Activated naive CD8-positive, alpha-beta T cell treated with anti-CD3 and anti-CD28 coated beads, Interleukin-2, amount 10 ng/mL, durations not matched to agents 7 days and 5 days (primary cell): ENCODE measurements at regions not wholly inside any gene's neighbourhood (a gene's known extent, or its start where the extent isn't known, plus 50 kb on each side); places are given as distances from the start of the nearest gene placed in this dataset.
"Not testable (repeated sequence)": the region's sequence is repeated elsewhere in the genome, so short reads cannot be mapped to it uniquely, and the experiment has no call there.

Source experiments
- ATAC-seq: fragments of 150-1000 bp; cut with Tn5 transposase; one replicate; pipeline ENCODE4 v1.10.0; 2021; ENCODE audit warnings: low read depth, moderate library complexity
- POLR2A ChIA-PET: fragments of 350-600 bp; sonication (Branson Sonifier 250); formaldehyde crosslinking; loops from one replicate; lab custom pipeline; 2021; ENCODE audit warnings: antibody characterized with exemption; lab: Charles Lee
- DNase-seq: peaks from one replicate; pipeline ENCODE4 v3.0.0; 2021
- H3K27ac Mint-ChIP-seq: one replicate; pipeline ENCODE4 v1.8.0; 2022; ENCODE audit warnings: mild to moderate bottlenecking, mixed read lengths
- H3K27me3 Mint-ChIP-seq: one replicate; pipeline ENCODE4 v1.8.0; 2022; ENCODE audit warnings: mild to moderate bottlenecking, moderate library complexity, mixed read lengths
- H3K36me3 Mint-ChIP-seq: one replicate; pipeline ENCODE4 v1.8.0; 2021; ENCODE audit warnings: mild to moderate bottlenecking, mixed read lengths
- H3K4me1 Mint-ChIP-seq: one replicate; pipeline ENCODE4 v1.8.0; 2021; ENCODE audit warnings: mixed read lengths
- H3K4me3 Mint-ChIP-seq: one replicate; pipeline ENCODE4 v1.8.0; 2022; ENCODE audit warnings: mild to moderate bottlenecking, moderate library complexity, mixed read lengths
- H3K9me3 Mint-ChIP-seq: one replicate; pipeline ENCODE4 v1.8.0; 2021; ENCODE audit warnings: mixed read lengths

GRCh38 chr3:67106874-67107273, 108.8 kb downstream of the KBTBD8 start:
- H3K27ac Mint-ChIP-seq, result no peak overlapping the region
- H3K4me3 Mint-ChIP-seq, result no peak overlapping the region
- H3K36me3 Mint-ChIP-seq, result no peaks in the 10 kb centered on the region
- POLR2A ChIA-PET, result no interaction called here
- H3K27me3 Mint-ChIP-seq, result peaks cover 15% of the 10 kb centered on the region
- no peak for DNase-seq
- no peaks in the 10 kb centered on the region for H3K4me1 Mint-ChIP-seq
- H3K9me3 Mint-ChIP-seq, result peaks cover 4% of the 10 kb centered on the region
- no peak for ATAC-seq

- no peak for ATAC-seq
- Mint-ChIP-seq H3K27ac (no peak overlapping the region), H3K9me3 (no peaks in the 10 kb centered on the region), H3K4me1 (peaks cover 4% of the 10 kb centered on the region), H3K4me3 (no peak overlapping the region), H3K27me3 (peaks cover 18% of the 10 kb centered on the region), H3K36me3 (no peaks in the 10 kb centered on the region)
- DNase-seq, result no peak
- POLR2A ChIA-PET, result no interaction called here
Measured at GRCh38 chr3:67109651-67110204, 111.6 kb downstream of the KBTBD8 start.

GRCh38 chr3:67113802-67114407, 115.8 kb downstream of the KBTBD8 start:
- peak; percentile 80 for ATAC-seq
- H3K36me3 Mint-ChIP-seq, result no peaks in the 10 kb centered on the region
- H3K27ac Mint-ChIP-seq, result no peak overlapping the region
- peak; percentile 77 for DNase-seq
- peaks cover 4% of the 10 kb centered on the region for H3K4me1 Mint-ChIP-seq
- POLR2A ChIA-PET, result no interaction called here
- H3K4me3 Mint-ChIP-seq, result no peak overlapping the region
- H3K9me3 Mint-ChIP-seq, result no peaks in the 10 kb centered on the region
- peaks cover 28% of the 10 kb centered on the region for H3K27me3 Mint-ChIP-seq

- H3K36me3 Mint-ChIP-seq, result no peaks in the 10 kb centered on the region
- POLR2A ChIA-PET, result no interaction called here
- H3K27me3 Mint-ChIP-seq, result peaks cover 30% of the 10 kb centered on the region
- H3K4me3 Mint-ChIP-seq, result no peak overlapping the region
- ATAC-seq, result no peak
- H3K9me3 Mint-ChIP-seq, result no peaks in the 10 kb centered on the region
- no peak overlapping the region for H3K27ac Mint-ChIP-seq
- no peak for DNase-seq
- peaks cover 4% of the 10 kb centered on the region for H3K4me1 Mint-ChIP-seq
Measured at GRCh38 chr3:67118122-67118521, 120.0 kb downstream of the KBTBD8 start.

- DNase-seq (no peak), ATAC-seq (no peak)
- H3K36me3 Mint-ChIP-seq, result no peaks in the 10 kb centered on the region
- H3K9me3 Mint-ChIP-seq, result no peaks in the 10 kb centered on the region
- H3K4me1 Mint-ChIP-seq, result peaks cover 1% of the 10 kb centered on the region
- peaks cover 28% of the 10 kb centered on the region for H3K27me3 Mint-ChIP-seq
- POLR2A ChIA-PET, result no interaction called here
- no peak overlapping the region for H3K4me3 Mint-ChIP-seq
- no peak overlapping the region for H3K27ac Mint-ChIP-seq
Measured at GRCh38 chr3:67118635-67119034, 120.5 kb downstream of the KBTBD8 start.

GRCh38 chr3:67123914-67124313, 125.8 kb downstream of the KBTBD8 start:
- Mint-ChIP-seq H3K4me1 (no peaks in the 10 kb centered on the region), H3K27me3 (peaks cover 9% of the 10 kb centered on the region), H3K27ac (no peak overlapping the region), H3K9me3 (no peaks in the 10 kb centered on the region), H3K4me3 (no peak overlapping the region), H3K36me3 (no peaks in the 10 kb centered on the region)
- POLR2A ChIA-PET, result no interaction called here
- ATAC-seq (no peak), DNase-seq (no peak)

- no peaks in the 10 kb centered on the region for H3K36me3 Mint-ChIP-seq
- POLR2A ChIA-PET, result no interaction called here
- ATAC-seq (no peak), DNase-seq (no peak)
- no peaks in the 10 kb centered on the region for H3K4me1 Mint-ChIP-seq
- no peaks in the 10 kb centered on the region for H3K9me3 Mint-ChIP-seq
- H3K27me3 Mint-ChIP-seq, result peaks cover 6% of the 10 kb centered on the region
- H3K27ac Mint-ChIP-seq, result no peak overlapping the region
- no peak overlapping the region for H3K4me3 Mint-ChIP-seq
Measured at GRCh38 chr3:67127254-67127653, 129.1 kb downstream of the KBTBD8 start.

GRCh38 chr3:67142432-67142831, 144.3 kb downstream of the KBTBD8 start:
- no peaks in the 10 kb centered on the region for H3K27me3 Mint-ChIP-seq
- no peaks in the 10 kb centered on the region for H3K36me3 Mint-ChIP-seq
- DNase-seq (no peak), ATAC-seq (no peak)
- POLR2A ChIA-PET, result no interaction called here
- H3K4me3 Mint-ChIP-seq, result no peak overlapping the region
- H3K27ac Mint-ChIP-seq, result no peak overlapping the region
- no peaks in the 10 kb centered on the region for H3K4me1 Mint-ChIP-seq
- peaks cover 17% of the 10 kb centered on the region for H3K9me3 Mint-ChIP-seq

GRCh38 chr3:67145738-67146137, 147.6 kb downstream of the KBTBD8 start:
- no peaks in the 10 kb centered on the region for H3K36me3 Mint-ChIP-seq
- H3K9me3 Mint-ChIP-seq, result peaks cover 8% of the 10 kb centered on the region
- ATAC-seq (no peak), DNase-seq (no peak)
- no peaks in the 10 kb centered on the region for H3K4me1 Mint-ChIP-seq
- H3K4me3 Mint-ChIP-seq, result no peak overlapping the region
- H3K27me3 Mint-ChIP-seq, result no peaks in the 10 kb centered on the region
- H3K27ac Mint-ChIP-seq, result no peak overlapping the region
- POLR2A ChIA-PET, result no interaction called here

- Mint-ChIP-seq H3K4me3 (no peak overlapping the region), H3K4me1 (no peaks in the 10 kb centered on the region), H3K36me3 (peaks cover 2% of the 10 kb centered on the region), H3K27ac (no peak overlapping the region), H3K27me3 (peaks cover 7% of the 10 kb centered on the region), H3K9me3 (peaks cover 12% of the 10 kb centered on the region)
- no peak for ATAC-seq
- no peak for DNase-seq
- POLR2A ChIA-PET, result no interaction called here
Measured at GRCh38 chr3:67154429-67154828, 156.3 kb downstream of the KBTBD8 start.

GRCh38 chr3:67167481-67167880, 169.4 kb downstream of the KBTBD8 start:
- peaks cover 6% of the 10 kb centered on the region for H3K27me3 Mint-ChIP-seq
- no peaks in the 10 kb centered on the region for H3K9me3 Mint-ChIP-seq
- no peak for DNase-seq
- no peaks in the 10 kb centered on the region for H3K4me1 Mint-ChIP-seq
- POLR2A ChIA-PET, result no interaction called here
- no peak for ATAC-seq
- H3K36me3 Mint-ChIP-seq, result no peaks in the 10 kb centered on the region
- no peak overlapping the region for H3K27ac Mint-ChIP-seq
- no peak overlapping the region for H3K4me3 Mint-ChIP-seq

GRCh38 chr3:67171841-67172240, 173.7 kb downstream of the KBTBD8 start:
- DNase-seq (no peak), ATAC-seq (no peak)
- H3K27me3 Mint-ChIP-seq, result peaks cover 3% of the 10 kb centered on the region
- H3K4me1 Mint-ChIP-seq, result no peaks in the 10 kb centered on the region
- no peak overlapping the region for H3K4me3 Mint-ChIP-seq
- no peak overlapping the region for H3K27ac Mint-ChIP-seq
- POLR2A ChIA-PET, result no interaction called here
- H3K36me3 Mint-ChIP-seq, result no peaks in the 10 kb centered on the region
- H3K9me3 Mint-ChIP-seq, result peaks cover 7% of the 10 kb centered on the region

GRCh38 chr3:67173130-67173529, 175.0 kb downstream of the KBTBD8 start:
- POLR2A ChIA-PET, H3K4me3 Mint-ChIP-seq, H3K27me3 Mint-ChIP-seq: not testable (repeated sequence)

GRCh38 chr3:67176396-67176795, 178.3 kb downstream of the KBTBD8 start:
- Mint-ChIP-seq H3K9me3 (peaks cover 9% of the 10 kb centered on the region), H3K4me3 (no peak overlapping the region), H3K4me1 (no peaks in the 10 kb centered on the region), H3K36me3 (no peaks in the 10 kb centered on the region), H3K27me3 (peaks cover 3% of the 10 kb centered on the region), H3K27ac (no peak overlapping the region)
- POLR2A ChIA-PET, result no interaction called here
- ATAC-seq (no peak), DNase-seq (no peak)

More at GRCh38 chr3:67173130-67173529, 175.0 kb downstream of the KBTBD8 start:
- DNase-seq, ATAC-seq, H3K36me3 Mint-ChIP-seq, H3K9me3 Mint-ChIP-seq, H3K4me1 Mint-ChIP-seq, H3K27ac Mint-ChIP-seq: not testable (repeated sequence)
